Lower leg skin (tissue), 3 donors: ENCODE measurements at regions not wholly inside any gene's neighbourhood (a gene's known extent, or its start where the extent isn't known, plus 50 kb on each side); places are given as distances from the start of the nearest gene placed in this dataset.

Experiments
- POLR2A ChIP-seq, 2 donors: fragments of 450-650 bp; IDR thresholded peaks; one replicate each; pipeline ENCODE4 v1.6.1; 2016 to 2017; ENCODE audit warnings: antibody characterized with exemption in 2 of 2, mild to moderate bottlenecking in 1 of 2, moderate library complexity in 1 of 2
- TF ChIP-seq, protein P1 (sequence below), 3 donors: fragments of 450-650 bp; IDR thresholded peaks; one replicate each; pipeline ENCODE4 v1.5.1; 2016; ENCODE audit warnings: antibody characterized with exemption in 3 of 3, mild to moderate bottlenecking in 3 of 3, moderate library complexity in 2 of 3

DNA sequence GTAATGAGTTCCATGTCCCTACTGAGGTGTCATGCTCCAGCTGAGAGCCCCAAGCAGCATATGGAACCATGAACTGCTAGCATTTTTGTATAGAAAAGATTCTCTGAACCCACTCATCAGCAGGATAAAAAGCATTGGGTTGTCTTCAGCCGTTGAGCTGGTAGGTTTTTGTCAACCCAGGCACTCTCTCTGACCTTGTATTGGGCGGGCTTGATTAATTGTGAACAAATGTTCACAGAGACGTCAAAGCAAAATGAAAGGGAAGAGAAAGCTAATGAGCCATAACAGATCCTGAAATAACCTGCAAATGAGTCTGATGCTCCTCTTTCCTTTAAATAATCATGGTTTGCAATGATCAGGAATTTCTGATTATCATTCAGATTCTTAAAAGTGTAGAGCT, 924.7 kb upstream of the CELF2 start:
- TF ChIP-seq, protein P1, sequence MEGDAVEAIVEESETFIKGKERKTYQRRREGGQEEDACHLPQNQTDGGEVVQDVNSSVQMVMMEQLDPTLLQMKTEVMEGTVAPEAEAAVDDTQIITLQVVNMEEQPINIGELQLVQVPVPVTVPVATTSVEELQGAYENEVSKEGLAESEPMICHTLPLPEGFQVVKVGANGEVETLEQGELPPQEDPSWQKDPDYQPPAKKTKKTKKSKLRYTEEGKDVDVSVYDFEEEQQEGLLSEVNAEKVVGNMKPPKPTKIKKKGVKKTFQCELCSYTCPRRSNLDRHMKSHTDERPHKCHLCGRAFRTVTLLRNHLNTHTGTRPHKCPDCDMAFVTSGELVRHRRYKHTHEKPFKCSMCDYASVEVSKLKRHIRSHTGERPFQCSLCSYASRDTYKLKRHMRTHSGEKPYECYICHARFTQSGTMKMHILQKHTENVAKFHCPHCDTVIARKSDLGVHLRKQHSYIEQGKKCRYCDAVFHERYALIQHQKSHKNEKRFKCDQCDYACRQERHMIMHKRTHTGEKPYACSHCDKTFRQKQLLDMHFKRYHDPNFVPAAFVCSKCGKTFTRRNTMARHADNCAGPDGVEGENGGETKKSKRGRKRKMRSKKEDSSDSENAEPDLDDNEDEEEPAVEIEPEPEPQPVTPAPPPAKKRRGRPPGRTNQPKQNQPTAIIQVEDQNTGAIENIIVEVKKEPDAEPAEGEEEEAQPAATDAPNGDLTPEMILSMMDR (IDR thresholded peaks at IDR 0.05) = no peak
- TF ChIP-seq POLR2A (IDR thresholded peaks at IDR 0.05) = no peak
